Mammary epithelial cell (primary cell): ENCODE measurements at regions not wholly inside any gene's neighbourhood (a gene's known extent, or its start where the extent isn't known, plus 50 kb on each side); places are given as distances from the start of the nearest gene placed in this dataset.

Experiments used
- EZH2 ChIP-seq: IDR thresholded peaks from 2 replicates; pipeline ENCODE4 v1.6.1; 2012; ENCODE audit warnings: low read length, inconsistent platforms, borderline replicate concordance
- TF ChIP-seq, protein P1 (sequence below), 2 donors: IDR thresholded peaks in 1 of 2; conservative IDR thresholded peaks in 1 of 2; 2 replicates each; pipeline ENCODE4 v1.5.1; 2011 to 2012; ENCODE audit warnings: inconsistent platforms in 2 of 2, low read length in 2 of 2, mild to moderate bottlenecking in 2 of 2, control low read depth in 1 of 2, low read depth in 1 of 2; ENCODE audit not compliant: insufficient read depth in 1 of 2; ENCODE audit errors: extremely low read depth in 1 of 2

DNA sequence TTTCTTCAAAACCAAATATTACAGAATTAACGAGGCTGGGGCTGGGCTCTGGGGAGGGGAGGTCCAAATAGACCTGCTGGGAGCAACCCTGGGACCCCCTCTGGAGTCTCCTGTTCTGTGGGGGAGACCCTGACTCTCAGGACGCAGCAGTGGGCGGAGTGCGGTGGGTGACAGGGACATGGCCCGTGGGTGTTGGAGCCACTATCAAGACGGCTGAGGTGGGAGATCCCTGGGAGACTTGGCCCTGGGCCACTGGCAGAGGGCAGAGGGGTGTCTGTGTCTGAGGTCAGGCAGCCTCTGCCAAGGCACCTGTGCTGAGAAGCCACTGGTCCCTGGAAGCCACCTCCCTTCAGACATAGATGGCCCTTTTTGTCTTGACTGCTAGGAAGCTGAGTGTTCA lies 79.5 kb upstream of the CTDP1 start:
- TF ChIP-seq, protein P1, sequence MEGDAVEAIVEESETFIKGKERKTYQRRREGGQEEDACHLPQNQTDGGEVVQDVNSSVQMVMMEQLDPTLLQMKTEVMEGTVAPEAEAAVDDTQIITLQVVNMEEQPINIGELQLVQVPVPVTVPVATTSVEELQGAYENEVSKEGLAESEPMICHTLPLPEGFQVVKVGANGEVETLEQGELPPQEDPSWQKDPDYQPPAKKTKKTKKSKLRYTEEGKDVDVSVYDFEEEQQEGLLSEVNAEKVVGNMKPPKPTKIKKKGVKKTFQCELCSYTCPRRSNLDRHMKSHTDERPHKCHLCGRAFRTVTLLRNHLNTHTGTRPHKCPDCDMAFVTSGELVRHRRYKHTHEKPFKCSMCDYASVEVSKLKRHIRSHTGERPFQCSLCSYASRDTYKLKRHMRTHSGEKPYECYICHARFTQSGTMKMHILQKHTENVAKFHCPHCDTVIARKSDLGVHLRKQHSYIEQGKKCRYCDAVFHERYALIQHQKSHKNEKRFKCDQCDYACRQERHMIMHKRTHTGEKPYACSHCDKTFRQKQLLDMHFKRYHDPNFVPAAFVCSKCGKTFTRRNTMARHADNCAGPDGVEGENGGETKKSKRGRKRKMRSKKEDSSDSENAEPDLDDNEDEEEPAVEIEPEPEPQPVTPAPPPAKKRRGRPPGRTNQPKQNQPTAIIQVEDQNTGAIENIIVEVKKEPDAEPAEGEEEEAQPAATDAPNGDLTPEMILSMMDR (conservative IDR thresholded peaks at IDR 0.05 in 1 of 2, IDR thresholded peaks at IDR 0.05 in 1 of 2; ENCODE audit: extremely low read depth in 1 of 2, insufficient read depth in 1 of 2, low read depth in 1 of 2, low read length in 2 of 2): no peak
- no peak for TF ChIP-seq EZH2
